NOMO-1 (cell line): ENCODE measurements at regions not wholly inside any gene's neighbourhood (a gene's known extent, or its start where the extent isn't known, plus 50 kb on each side); places are given as distances from the start of the nearest gene placed in this dataset.

Experiments
- DNase-seq, 2 experiments: peaks; one replicate each; lab custom pipeline; 2025; ENCODE audit not compliant: unreplicated experiment in 2 of 2; lab: John Stamatoyannopoulos, UW

GRCh38 chr3:181173227-181173626 is 183.7 kb upstream of the DNAJC19 start:
- no peak for DNase-seq

- peak in 1 of 2 experiments; percentile 10 for DNase-seq
Observed at GRCh38 chr3:181134873-181135272, 145.3 kb upstream of the DNAJC19 start.

GRCh38 chr3:181133832-181134231 is 144.3 kb upstream of the DNAJC19 start:
- DNase-seq, result no peak

- DNase-seq, result no peak
Observed at GRCh38 chr3:181105646-181106045, 116.1 kb upstream of the DNAJC19 start.

- DNase-seq, result no peak
Observed at GRCh38 chr3:181103605-181104004, 114.1 kb upstream of the DNAJC19 start.

GRCh38 chr3:181086011-181086410 is 96.5 kb upstream of the DNAJC19 start:
- no peak for DNase-seq

- DNase-seq, result no peak
Observed at GRCh38 chr3:181081930-181082329, 92.4 kb upstream of the DNAJC19 start.

GRCh38 chr3:181076558-181076957 is 87.0 kb upstream of the DNAJC19 start:
- no peak for DNase-seq

- no peak for DNase-seq
Observed at GRCh38 chr3:181075098-181075497, 85.6 kb upstream of the DNAJC19 start.

- DNase-seq, result no peak
Observed at GRCh38 chr3:181066143-181067087, 76.9 kb upstream of the DNAJC19 start.

GRCh38 chr3:181056136-181056732 is 66.7 kb upstream of the DNAJC19 start:
- no peak for DNase-seq

- DNase-seq, result no peak
Observed at GRCh38 chr3:181054538-181054937, 65.0 kb upstream of the DNAJC19 start.

- no peak for DNase-seq
Observed at GRCh38 chr3:181052256-181052655, 62.7 kb upstream of the DNAJC19 start.

GRCh38 chr3:181050738-181051137 is 61.2 kb upstream of the DNAJC19 start:
- DNase-seq, result no peak

- DNase-seq, result no peak
Observed at GRCh38 chr3:181040030-181040429, 50.5 kb upstream of the DNAJC19 start.
